HG03439 (cell line): ENCODE measurements at regions not wholly inside any gene's neighbourhood (a gene's known extent, or its start where the extent isn't known, plus 50 kb on each side); places are given as distances from the start of the nearest gene placed in this dataset.
A peak's percentile ranks its signal among the peaks of the same experiment; 100 is the strongest.
"Not testable (repeated sequence)": the region's sequence is repeated elsewhere in the genome, so short reads cannot be mapped to it uniquely, and the experiment has no call there.

Experiments used
- ATAC-seq: cut with Tn5 transposase; IDR thresholded peaks from one replicate; pipeline ENCODE4 v1.9.1; 2021; ENCODE audit warnings: mild to moderate bottlenecking, moderate library complexity; ENCODE audit not compliant: unreplicated experiment

DNA sequence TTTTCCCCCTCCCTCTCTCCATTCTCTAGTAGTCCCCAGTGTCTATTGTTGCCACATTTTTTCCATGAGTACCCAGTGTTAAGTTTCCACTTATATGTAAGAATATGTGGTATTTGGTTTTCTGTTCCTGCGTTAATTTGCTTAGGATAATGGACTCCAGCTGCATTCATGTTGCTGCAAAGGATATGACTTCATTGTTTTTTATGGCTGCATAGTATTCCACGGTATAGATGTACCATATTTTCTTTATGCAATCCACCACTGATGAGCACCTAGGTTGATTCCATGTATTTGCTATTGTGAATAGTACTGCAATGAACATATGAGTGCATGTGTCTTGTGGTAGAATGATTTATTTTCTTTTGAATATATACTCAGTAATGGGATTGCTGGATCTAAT is 77.4 kb upstream of the MEGF10 start:
- ATAC-seq, result no peak

- ATAC-seq, result no peak
Observed at GRCh38 chr5:127216143-127216542, 74.5 kb upstream of the MEGF10 start.

GRCh38 chr5:127216898-127217675 is 73.5 kb upstream of the MEGF10 start:
- ATAC-seq, result no peak

- ATAC-seq, result not testable (repeated sequence)
Observed at GRCh38 chr5:127221936-127222335, 68.7 kb upstream of the MEGF10 start.

- not testable (repeated sequence) for ATAC-seq
Observed at GRCh38 chr5:127222571-127223156, 67.9 kb upstream of the MEGF10 start.

DNA sequence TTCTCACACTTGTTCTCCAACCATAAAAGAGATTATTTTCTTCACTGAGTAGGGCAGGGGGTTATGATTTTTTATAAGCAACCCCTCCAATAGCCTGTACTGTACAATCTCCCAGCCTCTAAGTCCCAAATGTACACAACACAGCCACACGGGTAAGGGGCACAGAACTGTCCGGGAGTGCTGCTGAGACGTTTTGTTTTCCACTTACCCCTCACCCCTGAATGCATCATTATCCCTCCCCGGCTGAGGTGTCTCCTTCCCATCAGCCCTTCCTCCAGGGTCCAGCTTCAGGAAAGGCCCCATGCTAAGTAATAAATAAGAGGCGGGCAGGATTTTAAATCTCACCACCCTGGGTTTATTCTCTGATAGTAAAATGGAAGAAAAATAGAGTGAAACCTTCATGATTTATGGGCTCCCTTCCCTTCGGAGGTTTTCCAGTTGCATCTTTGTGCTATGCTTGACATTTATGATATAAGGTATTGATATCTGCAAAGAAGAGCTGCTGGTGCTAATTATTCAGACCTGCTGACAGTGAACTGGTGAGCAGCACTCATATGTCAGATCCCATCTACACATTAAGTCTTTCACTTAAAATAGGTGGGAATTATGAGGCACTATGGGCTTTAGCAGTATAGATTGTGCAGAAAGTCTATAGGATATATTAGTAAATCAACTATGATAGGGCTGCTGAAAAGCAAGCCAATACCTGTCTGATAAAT is 67.2 kb upstream of the MEGF10 start:
- ATAC-seq, result no peak

DNA sequence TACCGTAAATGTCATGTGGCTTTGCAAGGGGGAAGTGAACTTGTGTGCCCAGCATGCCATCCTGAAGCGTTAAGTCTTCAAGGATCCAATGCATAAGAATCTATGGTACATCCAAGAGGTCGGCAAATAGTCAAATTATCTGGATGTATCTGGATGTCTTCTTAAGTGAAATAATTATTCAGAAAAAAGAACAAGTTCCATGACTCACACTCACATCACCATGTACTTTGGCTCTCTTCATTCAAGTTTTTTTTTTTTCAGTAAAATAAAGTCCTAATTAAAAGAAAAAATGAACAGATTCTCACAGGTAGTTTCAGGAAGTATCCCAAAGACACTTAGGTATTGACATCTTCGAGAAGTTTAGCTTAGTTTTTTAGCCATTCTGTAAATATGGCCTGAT is 62.7 kb upstream of the MEGF10 start:
- ATAC-seq, result no peak

- ATAC-seq, result peak; percentile 13
Observed at GRCh38 chr5:127228540-127229184, 61.9 kb upstream of the MEGF10 start.

DNA sequence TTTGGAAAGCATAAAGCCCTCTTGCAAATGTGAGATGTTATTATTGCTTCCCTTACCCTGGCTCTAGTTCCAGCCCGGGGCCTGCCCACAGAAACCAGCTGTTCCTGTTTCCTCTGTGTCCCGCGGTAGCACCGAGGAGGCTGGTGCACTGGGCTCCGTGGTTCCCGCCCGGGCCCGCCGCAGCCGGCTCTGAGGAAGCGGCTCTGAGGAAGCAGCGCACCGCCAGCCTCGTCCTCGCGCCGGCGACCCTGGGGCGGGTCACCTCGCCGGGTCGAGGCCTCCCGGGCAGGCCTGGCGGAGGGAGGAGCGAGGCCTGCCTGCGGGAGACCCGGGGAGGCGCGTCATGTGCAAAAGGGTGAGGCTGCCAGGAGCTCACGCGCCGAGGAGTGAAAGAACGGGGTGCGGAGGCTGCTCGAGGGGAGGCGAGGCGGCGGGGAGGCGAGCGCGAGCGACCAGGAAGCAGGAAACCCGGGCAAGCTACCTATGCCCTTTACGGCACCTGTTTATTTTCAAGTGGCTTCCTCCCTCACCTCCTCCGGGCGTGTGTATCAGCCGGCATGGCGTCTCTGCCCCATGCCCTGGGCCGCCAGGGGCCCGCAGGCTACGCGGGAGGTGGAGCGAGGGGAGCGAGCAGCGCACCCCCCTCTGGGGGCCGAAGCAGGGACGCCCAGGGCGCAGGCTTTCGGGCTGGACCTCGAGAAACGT is 61.3 kb upstream of the MEGF10 start:
- peak; percentile 80 for ATAC-seq

DNA sequence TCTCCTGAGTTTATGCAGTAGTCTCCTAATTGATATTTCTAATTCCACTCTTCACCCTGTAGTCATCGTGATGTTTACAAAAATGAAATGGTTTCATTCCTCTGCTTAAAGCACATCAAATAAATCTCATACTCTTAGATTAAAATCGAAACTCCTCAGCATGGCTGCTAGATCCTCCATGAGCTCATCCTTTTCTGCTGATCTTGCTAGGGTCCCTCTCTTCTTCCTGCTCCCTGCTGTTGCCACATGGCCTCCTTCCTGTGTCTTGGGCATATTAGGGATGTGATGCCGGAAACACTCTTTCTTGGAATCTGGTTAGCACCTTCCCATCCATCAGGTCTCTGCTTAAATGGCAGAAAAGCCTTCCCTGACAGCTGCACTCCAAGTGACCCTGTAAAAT is 59.5 kb upstream of the MEGF10 start:
- ATAC-seq, result no peak

GRCh38 chr5:127233590-127233989 is 57.0 kb upstream of the MEGF10 start:
- ATAC-seq, result no peak

DNA sequence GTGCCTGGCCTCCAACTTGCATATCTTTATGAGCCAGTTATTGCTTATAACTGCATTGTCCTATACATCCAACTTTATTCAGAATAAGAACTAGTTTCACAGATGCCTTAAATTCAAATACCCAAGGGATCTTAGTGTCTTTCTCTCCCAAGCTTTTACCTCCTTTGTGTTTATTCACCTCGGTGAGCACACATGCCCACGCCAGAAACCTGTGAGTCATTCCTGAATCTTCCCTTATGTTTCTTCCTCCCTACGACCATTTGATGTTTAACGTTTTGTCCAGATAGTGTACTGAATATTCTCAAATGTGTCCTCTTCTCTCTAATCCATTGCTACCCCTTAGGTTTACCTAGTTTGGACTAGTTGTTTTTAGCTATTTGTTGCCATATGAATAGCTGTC is 55.5 kb upstream of the MEGF10 start:
- ATAC-seq, result no peak

DNA sequence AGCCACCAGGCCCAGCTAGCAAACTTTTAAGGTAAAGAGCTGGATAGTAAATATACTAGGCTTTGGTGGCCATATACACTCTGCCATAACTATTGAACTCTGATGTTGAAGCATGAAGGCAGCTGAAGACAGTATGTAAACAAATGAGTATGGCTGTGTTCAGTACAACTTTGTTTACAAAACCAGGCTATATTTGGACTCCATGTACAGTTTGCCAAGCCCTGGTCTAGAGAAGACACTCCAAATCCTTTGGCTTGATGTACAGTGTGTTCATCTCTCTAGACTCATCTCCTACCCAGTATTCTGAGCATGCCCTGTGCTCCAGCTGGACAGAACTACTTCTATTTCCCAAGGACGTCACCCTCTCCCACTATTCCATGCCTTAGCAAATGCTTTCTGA is 54.3 kb upstream of the MEGF10 start:
- ATAC-seq, result no peak
